ENCODE measurements at regions not wholly inside any gene's neighbourhood (a gene's known extent, or its start where the extent isn't known, plus 50 kb on each side); places are given as distances from the start of the nearest gene placed in this dataset.
"Not testable (repeated sequence)": the region's sequence is repeated elsewhere in the genome, so short reads cannot be mapped to it uniquely, and the experiment has no call there.

- DNase-seq (ENCODE audit: low read depth in 4 of 4, low spot score in 3 of 4), result no peak
These were observed 329.0 kb upstream of the TECRL start for GRCh38 chr4:64738240-64738639.

- not testable (repeated sequence) for DNase-seq (ENCODE audit: low read depth in 4 of 4, low spot score in 3 of 4)
These were observed 328.5 kb upstream of the TECRL start for GRCh38 chr4:64737854-64738138.

GRCh38 chr4:64737026-64737853, 328.0 kb upstream of the TECRL start:
- DNase-seq (ENCODE audit: low read depth in 4 of 4, low spot score in 3 of 4), result no peak

DNA sequence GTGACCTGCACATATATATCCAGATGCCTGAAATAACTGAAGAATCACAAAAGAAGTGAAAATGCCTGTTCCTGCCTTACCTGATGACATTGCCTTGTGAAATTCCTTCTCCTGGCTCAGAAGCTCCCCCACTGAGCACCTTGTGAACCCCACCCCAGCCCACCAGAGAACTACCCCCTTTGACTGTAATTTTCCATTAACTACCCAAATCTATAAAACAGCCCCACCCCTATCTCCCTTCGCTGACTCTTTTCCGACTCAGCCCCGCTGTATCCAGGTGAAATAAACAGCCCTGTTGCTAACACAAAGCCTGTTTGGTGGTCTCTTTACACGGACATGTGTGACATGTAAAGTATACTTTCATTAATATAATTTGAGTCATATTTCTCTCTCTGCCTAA, 320.3 kb upstream of the TECRL start:
- DNase-seq (ENCODE audit: low read depth in 4 of 4, low spot score in 3 of 4), result no peak

DNA sequence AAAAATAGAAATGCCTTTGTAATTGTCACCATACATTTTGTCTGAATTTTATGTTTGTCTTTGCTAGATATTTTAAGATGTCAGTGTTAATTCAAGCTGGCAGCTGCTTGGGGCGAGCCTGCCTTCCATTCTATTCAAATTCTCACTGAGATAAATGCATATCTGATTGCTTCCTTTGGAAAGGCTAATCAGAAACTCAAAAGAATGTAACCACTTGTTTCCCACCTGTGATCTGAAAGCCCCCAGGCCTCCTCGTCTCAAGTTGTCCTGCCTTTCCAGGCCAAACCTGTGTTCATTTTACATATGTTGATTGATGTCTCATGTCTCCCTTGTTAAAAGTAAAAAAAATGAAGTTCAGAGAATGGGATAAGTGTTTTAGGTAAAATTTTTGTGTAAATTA, 318.7 kb upstream of the TECRL start:
- DNase-seq (ENCODE audit: low read depth in 4 of 4, low spot score in 3 of 4), result no peak

GRCh38 chr4:64727391-64727790, 318.1 kb upstream of the TECRL start:
- DNase-seq (ENCODE audit: low read depth in 4 of 4, low spot score in 3 of 4), result not testable (repeated sequence)

DNA sequence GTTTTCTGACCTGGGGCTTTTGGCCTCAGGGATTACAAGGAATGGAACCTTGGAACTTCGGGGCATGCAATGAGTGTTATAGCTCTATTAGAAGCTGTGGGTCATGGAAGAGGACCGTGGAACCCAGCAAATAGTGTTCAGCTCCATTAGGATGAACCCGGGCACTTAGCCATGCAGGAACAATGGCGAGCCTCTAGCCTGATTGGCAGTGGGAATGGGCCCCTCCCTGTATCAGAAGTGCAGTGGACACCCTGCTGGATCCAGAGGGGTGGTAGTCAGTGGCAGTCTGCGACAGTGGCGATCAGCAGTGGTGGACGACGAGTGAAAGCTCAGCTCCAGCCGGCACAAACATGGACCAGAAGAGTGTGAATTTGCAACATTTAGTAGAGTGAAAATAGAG, 315.4 kb upstream of the TECRL start:
- DNase-seq (ENCODE audit: low read depth in 4 of 4, low spot score in 3 of 4), result no peak

- no peak for DNase-seq (ENCODE audit: low read depth in 4 of 4, low spot score in 3 of 4)
These were observed 311.9 kb upstream of the TECRL start for GRCh38 chr4:64721106-64721505.

DNA sequence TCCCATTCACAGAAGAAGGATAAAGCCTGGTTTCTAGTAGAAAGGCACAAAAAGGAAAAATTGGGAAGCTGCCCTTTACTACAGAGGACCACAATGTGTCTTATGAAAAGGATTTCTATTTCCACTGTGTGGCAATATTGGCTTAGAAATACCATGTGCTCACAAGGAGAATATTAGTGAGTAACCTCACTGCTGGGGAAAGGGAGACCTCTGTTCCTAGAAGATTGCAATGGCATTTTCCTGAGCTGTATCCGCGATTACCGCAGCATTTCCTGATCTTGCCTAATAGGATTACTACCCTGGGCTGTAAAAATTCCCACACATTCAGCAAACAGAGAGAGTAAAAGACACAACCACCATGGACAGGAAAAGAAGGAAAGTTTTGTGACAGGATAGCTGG, 308.8 kb upstream of the TECRL start:
- no peak for DNase-seq (ENCODE audit: low read depth in 4 of 4, low spot score in 3 of 4)

- no peak for DNase-seq (ENCODE audit: low read depth in 4 of 4, low spot score in 3 of 4)
These were observed 306.5 kb upstream of the TECRL start for GRCh38 chr4:64715741-64716140.

DNA sequence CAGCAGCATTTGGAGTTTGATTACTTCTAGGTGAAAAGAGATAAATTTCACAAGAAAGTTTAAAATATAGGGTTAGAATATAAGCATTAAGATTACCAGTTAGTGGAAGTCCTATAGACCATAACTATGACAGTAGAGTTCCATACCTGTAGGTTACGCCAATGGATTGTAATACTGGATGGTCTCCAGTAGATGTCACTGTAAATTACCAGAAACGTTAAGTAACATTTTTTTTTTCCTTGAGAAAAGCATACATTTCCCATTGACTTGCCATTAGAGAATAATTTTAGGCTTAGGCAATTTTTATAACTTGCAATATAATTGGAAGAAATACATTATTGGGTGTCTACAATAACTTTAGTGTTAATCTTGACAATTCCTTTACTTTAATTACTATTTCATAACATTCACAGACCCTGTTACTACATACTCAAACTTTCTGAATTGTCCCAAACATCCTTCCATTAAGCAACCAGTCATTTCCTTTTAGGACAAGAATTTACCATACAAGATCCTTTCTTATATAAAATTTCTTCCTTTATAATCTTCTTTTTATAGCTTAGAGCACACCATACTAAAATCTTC, 304.1 kb upstream of the TECRL start:
- peak in 2 of 4 donors; percentile 2 to 3 for DNase-seq (ENCODE audit: low read depth in 4 of 4, low spot score in 3 of 4)

GRCh38 chr4:64712590-64712989, 303.3 kb upstream of the TECRL start:
- DNase-seq (ENCODE audit: low read depth in 4 of 4, low spot score in 3 of 4), result no peak

DNA sequence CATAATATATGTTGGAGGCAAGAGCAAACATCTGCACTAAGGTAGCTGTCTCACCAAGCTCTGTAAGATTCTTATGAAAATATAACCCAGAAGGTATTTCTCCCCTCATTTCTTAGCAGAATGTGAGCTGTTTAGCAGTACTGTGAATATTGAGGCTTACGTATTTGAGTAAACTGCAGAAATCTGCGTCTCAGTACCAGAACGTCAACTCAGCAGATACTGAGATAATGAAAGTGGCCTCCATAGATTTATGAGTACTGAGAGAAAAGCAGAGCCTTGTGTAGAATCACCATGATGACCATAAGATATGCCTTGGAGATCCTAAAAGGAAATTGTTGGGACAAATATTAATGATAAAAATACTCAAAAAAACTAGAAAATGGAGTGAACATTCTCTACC, 296.7 kb upstream of the TECRL start:
- DNase-seq (ENCODE audit: low read depth in 4 of 4, low spot score in 3 of 4), result no peak

GRCh38 chr4:64698171-64698570, 288.9 kb upstream of the TECRL start:
- no peak for DNase-seq (ENCODE audit: low read depth in 4 of 4, low spot score in 3 of 4)

GRCh38 chr4:64682946-64683345, 273.7 kb upstream of the TECRL start:
- no peak for DNase-seq (ENCODE audit: low read depth in 4 of 4, low spot score in 3 of 4)

DNA sequence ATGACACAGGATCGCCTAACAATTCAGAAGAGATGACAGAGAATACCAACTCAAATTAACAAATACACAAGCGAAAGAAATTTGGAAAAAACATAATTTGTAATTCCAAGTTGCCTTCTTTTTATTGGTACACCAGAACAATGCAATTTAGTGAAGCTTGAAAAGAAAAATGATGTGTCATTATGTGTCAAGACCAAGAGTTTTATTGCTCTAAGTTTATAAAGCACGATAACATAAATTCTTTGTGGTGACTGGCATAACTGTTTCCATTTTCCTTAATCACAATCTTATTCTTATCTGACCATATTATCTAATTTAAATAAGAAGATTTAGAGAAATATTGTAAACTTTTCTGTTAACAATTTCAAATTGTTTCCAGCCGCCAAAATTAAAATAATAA, 273.2 kb upstream of the TECRL start:
- DNase-seq (ENCODE audit: low read depth in 4 of 4, low spot score in 3 of 4), result no peak

DNA sequence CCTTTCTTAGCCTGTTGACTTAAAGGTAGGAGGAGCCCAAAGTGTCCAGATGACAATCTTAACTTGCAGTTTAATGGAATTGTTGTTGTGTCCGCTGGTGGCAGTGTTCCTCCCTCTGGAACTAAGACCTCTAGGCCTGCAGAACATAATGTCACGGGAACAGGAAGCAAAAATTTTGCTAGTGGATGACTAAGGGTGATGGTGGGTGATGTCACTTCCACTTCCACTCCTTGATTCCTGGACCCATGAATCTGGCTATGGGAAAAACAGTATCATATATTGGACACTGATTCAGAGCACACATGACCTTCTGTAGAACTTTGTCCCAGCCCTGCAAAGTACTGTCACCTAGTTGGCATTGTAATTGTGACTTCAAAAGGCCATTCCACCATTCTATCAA, 263.9 kb upstream of the TECRL start:
- not testable (repeated sequence) for DNase-seq (ENCODE audit: low read depth in 4 of 4, low spot score in 3 of 4)

- DNase-seq (ENCODE audit: low read depth in 4 of 4, low spot score in 3 of 4), result no peak
These were observed 261.4 kb upstream of the TECRL start for GRCh38 chr4:64670647-64671046.

GRCh38 chr4:64643841-64644240, 234.6 kb upstream of the TECRL start:
- DNase-seq (ENCODE audit: low read depth in 4 of 4, low spot score in 3 of 4), result no peak

- DNase-seq (ENCODE audit: low read depth in 4 of 4, low spot score in 3 of 4), result no peak
These were observed 233.7 kb upstream of the TECRL start for GRCh38 chr4:64642936-64643335.

DNA sequence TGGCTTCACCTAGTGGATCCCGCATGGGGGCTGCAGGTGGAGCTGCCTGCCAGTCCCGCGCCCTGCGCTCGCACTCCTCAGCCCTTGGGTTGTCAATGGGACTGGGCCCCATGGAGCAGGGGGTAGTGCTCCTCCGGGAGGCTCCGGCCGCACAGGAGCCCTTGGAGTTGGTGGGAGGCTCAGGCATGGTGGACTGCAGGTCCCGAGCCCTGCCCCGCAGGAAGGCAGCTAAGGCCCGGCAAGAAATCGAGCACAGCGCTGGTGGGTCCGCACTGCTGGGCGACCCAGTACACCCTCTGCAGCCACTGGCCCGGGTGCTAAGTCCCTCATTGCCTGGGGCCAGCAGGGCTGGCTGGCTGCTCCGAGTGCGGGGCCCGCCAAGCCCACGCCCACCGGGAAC, 231.2 kb upstream of the TECRL start:
- DNase-seq (ENCODE audit: low read depth in 4 of 4, low spot score in 3 of 4), result not testable (repeated sequence)

DNA sequence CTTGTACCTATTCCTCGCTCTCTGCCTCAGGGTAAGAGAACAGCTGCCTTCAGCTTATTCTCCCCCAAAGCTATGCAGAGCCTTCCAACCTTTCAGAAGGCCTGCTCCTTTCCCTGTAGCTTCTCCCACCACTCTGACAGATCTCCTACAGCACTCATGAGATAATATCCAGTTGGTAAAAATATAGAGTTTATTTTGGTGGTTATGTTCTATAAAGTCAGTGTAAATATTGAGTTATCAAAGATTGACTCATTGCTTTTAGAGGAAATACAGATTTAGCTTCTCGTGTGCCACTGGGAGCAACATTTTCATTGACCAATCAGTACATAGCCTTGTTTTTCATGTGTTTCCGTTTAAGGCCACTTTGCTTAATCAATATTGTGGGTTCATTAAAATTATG, 216.2 kb upstream of the TECRL start:
- DNase-seq (ENCODE audit: low read depth in 4 of 4, low spot score in 3 of 4), result no peak

- no peak for DNase-seq (ENCODE audit: low read depth in 4 of 4, low spot score in 3 of 4)
These were observed 208.6 kb upstream of the TECRL start for GRCh38 chr4:64617800-64618199.

All from left renal pelvis (tissue), 4 donors.